K562 (cell line): ENCODE measurements at regions not wholly inside any gene's neighbourhood (a gene's known extent, or its start where the extent isn't known, plus 50 kb on each side); places are given as distances from the start of the nearest gene placed in this dataset.

Source experiments
- CHCHD3 ChIP-seq: fragments of 250-450 bp; sonication (Bioruptor Pico); IDR thresholded peaks from 2 replicates; pipeline ENCODE4 v2.1.2; 2022; ENCODE audit warnings: mild to moderate bottlenecking
- POLR2AphosphoS5 ChIP-seq: IDR thresholded peaks from 2 replicates; pipeline ENCODE4 v1.6.1; 2011; ENCODE audit warnings: mild to moderate bottlenecking, low read depth, low read length, moderate library complexity; ENCODE audit not compliant: control insufficient read depth, insufficient read depth
- SIN3A ChIP-seq, 2 experiments: fragments of 150-350 bp in 1 of 2; IDR thresholded peaks; 2 replicates each; pipeline ENCODE4 v1.6.1; 2011 to 2016; ENCODE audit warnings: borderline replicate concordance in 2 of 2, low read depth in 2 of 2, low read length in 2 of 2, mild to moderate bottlenecking in 2 of 2, moderate library complexity in 2 of 2; ENCODE audit not compliant: control insufficient read depth in 1 of 2
- ZNF12 ChIP-seq: sonication (generic); formaldehyde crosslinking; IDR thresholded peaks from 2 replicates; pipeline ENCODE4 v1.4.0; 2020; ENCODE audit warnings: mild to moderate bottlenecking, missing genetic modification reagents
- ZNF274 ChIP-seq: IDR thresholded peaks from 2 replicates; pipeline ENCODE4 v1.6.1; 2011; ENCODE audit warnings: low read depth, mild to moderate bottlenecking, low read length, moderate library complexity, borderline replicate concordance
- TF ChIP-seq, protein P1 (sequence below): fragments of 450-650 bp; formaldehyde crosslinking; IDR thresholded peaks from 2 replicates; pipeline ENCODE4 v1.4.0; 2020; ENCODE audit warnings: mild to moderate bottlenecking, mixed read lengths
- TF ChIP-seq, protein P2 (sequence below): fragments of 450-650 bp; IDR thresholded peaks from 2 replicates; pipeline ENCODE4 v1.6.1; 2018; ENCODE audit not compliant: partially characterized antibody

DNA sequence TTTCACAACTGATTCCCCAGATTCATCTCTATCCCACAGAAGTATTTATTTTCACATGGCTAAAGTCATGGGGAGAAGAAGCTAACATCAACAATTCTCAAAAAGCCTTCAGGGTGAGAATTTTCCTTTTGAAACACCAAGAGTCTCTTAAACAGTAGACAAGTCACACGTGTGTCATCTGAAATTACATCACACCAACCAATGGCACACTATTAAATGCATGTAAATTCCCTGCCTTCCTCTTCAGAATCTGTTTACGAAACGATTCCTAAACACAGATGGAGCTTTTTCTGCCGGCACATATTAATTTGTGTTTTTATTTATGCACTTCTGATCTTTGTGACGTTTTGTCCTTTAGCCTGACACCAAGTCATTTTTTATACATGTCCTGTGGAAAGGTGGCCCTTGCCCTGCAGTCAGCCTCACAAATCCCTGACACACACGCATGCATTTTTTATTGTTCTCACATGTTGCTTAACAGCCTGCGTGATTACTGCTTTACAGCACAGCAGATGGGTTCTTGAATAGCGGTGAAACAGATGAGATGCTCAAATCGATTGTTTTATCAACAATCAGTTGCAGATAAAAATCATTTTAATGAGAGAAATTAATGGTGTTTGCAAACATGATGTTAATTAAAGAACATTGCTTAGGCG lies 735.9 kb upstream of the TENM3 start:
- TF ChIP-seq ZNF12 (CRISPR knock-in tag) (no peak), SIN3A (IDR thresholded peaks at IDR 0.05; ENCODE audit: borderline replicate concordance in 2 of 2, control insufficient read depth in 1 of 2, low read depth in 2 of 2, low read length in 2 of 2) (no peak), CHCHD3 (CRISPR knock-in tag) (no peak), ZNF274 (no peak), POLR2AphosphoS5 (no peak)
- TF ChIP-seq, protein P1, sequence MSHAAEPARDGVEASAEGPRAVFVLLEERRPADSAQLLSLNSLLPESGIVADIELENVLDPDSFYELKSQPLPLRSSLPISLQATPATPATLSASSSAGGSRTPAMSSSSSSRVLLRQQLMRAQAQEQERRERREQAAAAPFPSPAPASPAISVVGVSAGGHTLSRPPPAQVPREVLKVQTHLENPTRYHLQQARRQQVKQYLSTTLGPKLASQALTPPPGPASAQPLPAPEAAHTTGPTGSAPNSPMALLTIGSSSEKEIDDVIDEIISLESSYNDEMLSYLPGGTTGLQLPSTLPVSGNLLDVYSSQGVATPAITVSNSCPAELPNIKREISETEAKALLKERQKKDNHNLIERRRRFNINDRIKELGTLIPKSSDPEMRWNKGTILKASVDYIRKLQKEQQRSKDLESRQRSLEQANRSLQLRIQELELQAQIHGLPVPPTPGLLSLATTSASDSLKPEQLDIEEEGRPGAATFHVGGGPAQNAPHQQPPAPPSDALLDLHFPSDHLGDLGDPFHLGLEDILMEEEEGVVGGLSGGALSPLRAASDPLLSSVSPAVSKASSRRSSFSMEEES (CRISPR knock-in tag), result no peak
- TF ChIP-seq, protein P2, sequence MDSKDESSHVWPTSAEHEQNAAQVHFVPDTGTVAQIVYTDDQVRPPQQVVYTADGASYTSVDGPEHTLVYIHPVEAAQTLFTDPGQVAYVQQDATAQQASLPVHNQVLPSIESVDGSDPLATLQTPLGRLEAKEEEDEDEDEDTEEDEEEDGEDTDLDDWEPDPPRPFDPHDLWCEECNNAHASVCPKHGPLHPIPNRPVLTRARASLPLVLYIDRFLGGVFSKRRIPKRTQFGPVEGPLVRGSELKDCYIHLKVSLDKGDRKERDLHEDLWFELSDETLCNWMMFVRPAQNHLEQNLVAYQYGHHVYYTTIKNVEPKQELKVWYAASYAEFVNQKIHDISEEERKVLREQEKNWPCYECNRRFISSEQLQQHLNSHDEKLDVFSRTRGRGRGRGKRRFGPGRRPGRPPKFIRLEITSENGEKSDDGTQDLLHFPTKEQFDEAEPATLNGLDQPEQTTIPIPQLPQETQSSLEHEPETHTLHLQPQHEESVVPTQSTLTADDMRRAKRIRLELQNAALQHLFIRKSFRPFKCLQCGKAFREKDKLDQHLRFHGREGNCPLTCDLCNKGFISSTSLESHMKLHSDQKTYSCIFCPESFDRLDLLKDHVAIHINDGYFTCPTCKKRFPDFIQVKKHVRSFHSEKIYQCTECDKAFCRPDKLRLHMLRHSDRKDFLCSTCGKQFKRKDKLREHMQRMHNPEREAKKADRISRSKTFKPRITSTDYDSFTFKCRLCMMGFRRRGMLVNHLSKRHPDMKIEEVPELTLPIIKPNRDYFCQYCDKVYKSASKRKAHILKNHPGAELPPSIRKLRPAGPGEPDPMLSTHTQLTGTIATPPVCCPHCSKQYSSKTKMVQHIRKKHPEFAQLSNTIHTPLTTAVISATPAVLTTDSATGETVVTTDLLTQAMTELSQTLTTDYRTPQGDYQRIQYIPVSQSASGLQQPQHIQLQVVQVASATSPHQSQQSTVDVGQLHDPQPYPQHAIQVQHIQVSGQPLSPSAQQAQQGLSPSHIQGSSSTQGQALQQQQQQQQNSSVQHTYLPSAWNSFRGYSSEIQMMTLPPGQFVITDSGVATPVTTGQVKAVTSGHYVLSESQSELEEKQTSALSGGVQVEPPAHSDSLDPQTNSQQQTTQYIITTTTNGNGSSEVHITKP, result no peak
